A549 (cell line): ENCODE measurements at regions not wholly inside any gene's neighbourhood (a gene's known extent, or its start where the extent isn't known, plus 50 kb on each side); places are given as distances from the start of the nearest gene placed in this dataset.

Experiments used
- ATAC-seq, 2 experiments: fragments of 200-7000 bp in 1 of 2; fragments of >200 bp in 1 of 2; cut with Nextera tagmentation in 1 of 2; cut with Tn5 transposase in 1 of 2; 3 replicates each; pipeline versions ENCODE4 v1.8.0 to v1.9.1; 2018 to 2020; ENCODE audit warnings: mild to moderate bottlenecking in 1 of 2, moderate library complexity in 1 of 2
- CTCF ChIA-PET: fragments of 300-600 bp; sonication (Branson Sonifier 250); formaldehyde crosslinking; extraction: SDS; loops from one replicate; lab custom pipeline; 2021; ENCODE audit warnings: antibody characterized with exemption, inconsistent platforms; lab: Yijun Ruan, JAX
- POLR2A ChIA-PET: fragments of 350-600 bp; formaldehyde crosslinking; extraction: SDS; loops from one replicate; lab custom pipeline; 2021; ENCODE audit warnings: antibody characterized with exemption, inconsistent platforms; lab: Yijun Ruan, JAX
- DNase-seq, 2 experiments: peaks; one replicate each; pipeline versions ENCODE4 v3.0.0 to v3.0.0-alpha.2; 2011 to 2016; ENCODE audit warnings: low read depth in 1 of 2, low spot score in 1 of 2
- FAIRE-seq: peaks from 2 replicates; lab custom pipeline; 2011; peaks lifted over from hg19 to GRCh38; lab: Jason Lieb, UNC
- H3K27ac ChIP-seq, 2 experiments: fragments of >200 bp; sonication (Bioruptor Twin); formaldehyde crosslinking; 3 replicates each; pipeline ENCODE4 v1.5.1; 2016 to 2017
- H3K4me1 ChIP-seq: fragments of >200 bp; sonication (Bioruptor Twin); formaldehyde crosslinking; 3 replicates; pipeline ENCODE4 v1.6.1; 2016
- H3K4me2 ChIP-seq: fragments of >200 bp; sonication (Bioruptor Twin); formaldehyde crosslinking; 3 replicates; pipeline ENCODE4 v1.6.1; 2016
- H3K4me3 ChIP-seq: fragments of >200 bp; sonication (Bioruptor Twin); formaldehyde crosslinking; 3 replicates; pipeline ENCODE4 v1.5.1; 2016
- H3K9me3 ChIP-seq: fragments of >200 bp; sonication (Bioruptor Twin); formaldehyde crosslinking; 3 replicates; pipeline ENCODE4 v1.6.1; 2016
- BHLHE40 ChIP-seq: IDR thresholded peaks from 2 replicates; pipeline ENCODE4 v1.6.1; 2012; ENCODE audit warnings: low read depth, low read length, inconsistent platforms
- CBX2 ChIP-seq: fragments of 200-600 bp; sonication (generic); IDR thresholded peaks from 2 replicates; pipeline ENCODE4 v1.6.1; 2016; ENCODE audit warnings: low read depth, mild to moderate bottlenecking, borderline replicate concordance
- CBX8 ChIP-seq: fragments of 200-600 bp; sonication (generic); IDR thresholded peaks from 2 replicates; pipeline ENCODE4 v1.6.1; 2016
- CEBPB ChIP-seq, 2 experiments: fragments of >200 bp in 1 of 2; sonication (Bioruptor Twin) in 1 of 2; formaldehyde crosslinking in 1 of 2; IDR thresholded peaks; 2 replicates each; pipeline ENCODE4 v1.6.1; 2012 to 2016
- CHD4 ChIP-seq: fragments of 200-600 bp; sonication (generic); IDR thresholded peaks from 2 replicates; pipeline ENCODE4 v1.6.1; 2016; ENCODE audit warnings: antibody characterized with exemption, mild to moderate bottlenecking, borderline replicate concordance
- EHF ChIP-seq: fragments of 250-450 bp; sonication (Bioruptor Pico); IDR thresholded peaks from 2 replicates; pipeline ENCODE4 v1.5.0; 2020; ENCODE audit warnings: mild to moderate bottlenecking
- FOSB ChIP-seq: fragments of 250-450 bp; sonication (Bioruptor Pico); IDR thresholded peaks from 2 replicates; pipeline ENCODE4 v1.5.0; 2020; ENCODE audit warnings: mild to moderate bottlenecking, moderate library complexity
- GATA3 ChIP-seq: IDR thresholded peaks from 2 replicates; pipeline ENCODE4 v1.6.1; 2012; ENCODE audit warnings: borderline replicate concordance
- HDAC2 ChIP-seq: fragments of 200-600 bp; sonication (generic); IDR thresholded peaks from 2 replicates; pipeline ENCODE4 v1.6.1; 2016
- HOXA7 ChIP-seq: fragments of 250-450 bp; sonication (Bioruptor Pico); IDR thresholded peaks from 2 replicates; pipeline ENCODE4 v1.5.0; 2020; ENCODE audit warnings: mild to moderate bottlenecking, moderate library complexity
- HOXB13 ChIP-seq: fragments of 250-450 bp; sonication (Bioruptor Pico); IDR thresholded peaks from 2 replicates; pipeline ENCODE4 v1.5.0; 2020; ENCODE audit warnings: low read depth, mild to moderate bottlenecking, moderate library complexity
- JUN ChIP-seq, 2 experiments: fragments of >200 bp; sonication (Bioruptor Twin); formaldehyde crosslinking; IDR thresholded peaks; 2 replicates in 1 of 2; 3 replicates in 1 of 2; pipeline ENCODE4 v1.6.1; 2016 to 2017
- KDM1A ChIP-seq: fragments of 200-600 bp; sonication (generic); IDR thresholded peaks from 2 replicates; pipeline ENCODE4 v1.6.1; 2016; ENCODE audit warnings: low read depth, mild to moderate bottlenecking
- KDM5A ChIP-seq: fragments of 200-600 bp; sonication (generic); IDR thresholded peaks from 2 replicates; pipeline ENCODE4 v1.6.1; 2016; ENCODE audit warnings: antibody characterized with exemption, mild to moderate bottlenecking
- MAZ ChIP-seq: fragments of 150-350 bp; IDR thresholded peaks from 2 replicates; pipeline ENCODE4 v1.6.1; 2014; ENCODE audit warnings: antibody characterized with exemption, low read depth, low read length, borderline replicate concordance
- MYC ChIP-seq: IDR thresholded peaks from 2 replicates; pipeline ENCODE4 v1.6.1; 2012; ENCODE audit warnings: mild to moderate bottlenecking, inconsistent platforms, low read length, improper control_type of control experiment, borderline replicate concordance
- NPAS2 ChIP-seq: fragments of 250-450 bp; sonication (Bioruptor Pico); IDR thresholded peaks from 2 replicates; pipeline ENCODE4 v1.8.0; 2022; ENCODE audit warnings: mild to moderate bottlenecking, moderate library complexity, borderline replicate concordance
- POLR2AphosphoS2 ChIP-seq: conservative IDR thresholded peaks from 2 replicates; pipeline ENCODE4 v1.6.1; 2012; ENCODE audit warnings: low read length, improper control_type of control experiment, inconsistent platforms
- RCOR1 ChIP-seq: fragments of 150-350 bp; IDR thresholded peaks from 2 replicates; pipeline ENCODE4 v1.6.1; 2014; ENCODE audit warnings: antibody characterized with exemption, low read length, low read depth
- TP53 ChIP-seq: fragments of 250-450 bp; sonication (Bioruptor Pico); IDR thresholded peaks from 2 replicates; pipeline ENCODE4 v1.5.0; 2021; ENCODE audit warnings: mild to moderate bottlenecking, moderate library complexity
- ZC3H11A ChIP-seq: fragments of 450-650 bp; IDR thresholded peaks from 2 replicates; pipeline ENCODE4 v1.6.1; 2014; ENCODE audit warnings: antibody characterized with exemption, mild to moderate bottlenecking
- ZNF302 ChIP-seq: fragments of 250-450 bp; sonication (Bioruptor Pico); IDR thresholded peaks from 2 replicates; pipeline ENCODE4 v1.9.0; 2021; ENCODE audit warnings: inconsistent platforms, mild to moderate bottlenecking, moderate library complexity
- WGBS: methylation state at CpG from one replicate; pipeline ENCODE4 v1.1.6; 2017; ENCODE audit errors: missing lambda C conversion rate; 5-methylcytosine and 5-hydroxymethylcytosine counted together
- TF ChIP-seq, protein P1 (sequence below): IDR thresholded peaks from 2 replicates; pipeline ENCODE4 v1.6.1; 2012; ENCODE audit warnings: low read depth, borderline replicate concordance
- TF ChIP-seq, protein P2 (sequence below): IDR thresholded peaks from 2 replicates; pipeline ENCODE4 v1.6.1; 2012
- TF ChIP-seq, protein P3 (sequence below): fragments of 200-600 bp; sonication (generic); IDR thresholded peaks from 2 replicates; pipeline ENCODE4 v1.6.1; 2016; ENCODE audit warnings: antibody characterized with exemption, mild to moderate bottlenecking, moderate library complexity
- TF ChIP-seq, protein P4 (sequence below): fragments of >200 bp; sonication (Bioruptor Twin); formaldehyde crosslinking; IDR thresholded peaks from 3 replicates; pipeline ENCODE4 v1.6.1; 2016

DNA sequence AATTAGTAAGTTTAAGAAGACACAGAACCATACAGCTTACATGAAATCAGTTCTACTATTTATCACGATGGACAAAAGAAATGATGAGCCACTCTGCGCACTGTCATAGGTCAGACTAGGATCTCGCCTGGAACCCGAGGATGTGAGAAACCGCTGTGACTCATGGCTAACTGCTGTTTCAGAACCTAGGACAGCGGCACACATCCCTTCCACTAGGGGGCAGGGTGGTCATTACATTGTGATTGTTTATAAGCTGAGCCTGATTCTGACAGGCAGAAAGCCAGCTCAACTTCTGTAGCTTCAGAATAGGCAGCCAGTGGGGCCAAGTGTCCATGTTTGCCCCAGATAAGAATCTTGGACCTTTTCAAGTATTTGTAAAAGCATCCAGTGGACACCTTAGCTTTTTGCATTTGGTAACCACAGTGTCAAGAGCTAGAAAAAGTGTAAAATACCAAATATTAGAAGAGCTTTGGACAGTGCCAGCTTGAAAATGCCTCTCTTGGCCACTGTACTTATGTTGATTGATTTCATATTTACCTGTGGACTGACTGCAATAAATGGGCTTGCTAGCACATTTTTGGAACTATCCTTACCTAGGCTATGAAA is 115.8 kb downstream of the KBTBD8 start (continued):
- TF ChIP-seq, protein P1, sequence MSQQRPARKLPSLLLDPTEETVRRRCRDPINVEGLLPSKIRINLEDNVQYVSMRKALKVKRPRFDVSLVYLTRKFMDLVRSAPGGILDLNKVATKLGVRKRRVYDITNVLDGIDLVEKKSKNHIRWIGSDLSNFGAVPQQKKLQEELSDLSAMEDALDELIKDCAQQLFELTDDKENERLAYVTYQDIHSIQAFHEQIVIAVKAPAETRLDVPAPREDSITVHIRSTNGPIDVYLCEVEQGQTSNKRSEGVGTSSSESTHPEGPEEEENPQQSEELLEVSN: no peak
- TF ChIP-seq RCOR1 (no peak), MAZ (no peak), KDM5A (no peak)

DNA sequence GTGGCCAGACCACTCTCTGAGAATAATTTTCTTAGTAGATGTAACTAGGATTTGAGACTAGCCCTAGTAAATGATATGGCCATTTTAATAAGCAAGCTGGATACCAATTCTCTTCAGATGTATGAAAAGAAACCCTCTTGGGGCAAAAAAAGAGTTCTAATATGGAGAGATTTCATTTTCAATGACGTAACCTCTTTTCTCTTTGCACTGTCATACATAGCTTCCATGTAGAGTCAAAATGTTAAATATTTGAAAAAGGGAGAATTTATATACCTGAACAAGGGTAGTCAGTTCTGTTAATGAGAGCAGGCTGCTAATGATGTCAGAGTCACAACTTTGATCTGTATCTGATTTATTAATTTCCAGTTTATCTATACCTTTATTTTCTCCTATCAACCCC is 120.0 kb downstream of the KBTBD8 start:
- Histone ChIP-seq H3K4me3 (no peak overlapping the region), H3K9me3 (no peaks in the 10 kb centered on the region), H3K4me1 (no peaks in the 10 kb centered on the region), H3K4me2 (no peak overlapping the region), H3K27ac (no peak overlapping the region)
- ATAC-seq (no peak), DNase-seq (no peak), FAIRE-seq (no peak)
- WGBS: 31% methylated on average over 1 of the region's 1 CpG
- ChIA-PET CTCF (interaction anchor here (1.0 kb wide), 1 partner anchor 1760 kb away, joined by 3 read pairs; no protein-coding TSS in a partner anchor), POLR2A (no interaction called here)
- TF ChIP-seq KDM1A: no peak
- TF ChIP-seq HOXB13 (CRISPR knock-in tag): no peak
- no peak for TF ChIP-seq CEBPB (IDR thresholded peaks at IDR 0.05)
- TF ChIP-seq RCOR1: no peak
- TF ChIP-seq, protein P2, sequence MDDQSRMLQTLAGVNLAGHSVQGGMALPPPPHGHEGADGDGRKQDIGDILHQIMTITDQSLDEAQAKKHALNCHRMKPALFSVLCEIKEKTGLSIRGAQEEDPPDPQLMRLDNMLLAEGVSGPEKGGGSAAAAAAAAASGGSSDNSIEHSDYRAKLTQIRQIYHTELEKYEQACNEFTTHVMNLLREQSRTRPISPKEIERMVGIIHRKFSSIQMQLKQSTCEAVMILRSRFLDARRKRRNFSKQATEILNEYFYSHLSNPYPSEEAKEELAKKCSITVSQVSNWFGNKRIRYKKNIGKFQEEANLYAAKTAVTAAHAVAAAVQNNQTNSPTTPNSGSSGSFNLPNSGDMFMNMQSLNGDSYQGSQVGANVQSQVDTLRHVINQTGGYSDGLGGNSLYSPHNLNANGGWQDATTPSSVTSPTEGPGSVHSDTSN: no peak
- no peak for TF ChIP-seq ZNF302
- TF ChIP-seq, protein P3, sequence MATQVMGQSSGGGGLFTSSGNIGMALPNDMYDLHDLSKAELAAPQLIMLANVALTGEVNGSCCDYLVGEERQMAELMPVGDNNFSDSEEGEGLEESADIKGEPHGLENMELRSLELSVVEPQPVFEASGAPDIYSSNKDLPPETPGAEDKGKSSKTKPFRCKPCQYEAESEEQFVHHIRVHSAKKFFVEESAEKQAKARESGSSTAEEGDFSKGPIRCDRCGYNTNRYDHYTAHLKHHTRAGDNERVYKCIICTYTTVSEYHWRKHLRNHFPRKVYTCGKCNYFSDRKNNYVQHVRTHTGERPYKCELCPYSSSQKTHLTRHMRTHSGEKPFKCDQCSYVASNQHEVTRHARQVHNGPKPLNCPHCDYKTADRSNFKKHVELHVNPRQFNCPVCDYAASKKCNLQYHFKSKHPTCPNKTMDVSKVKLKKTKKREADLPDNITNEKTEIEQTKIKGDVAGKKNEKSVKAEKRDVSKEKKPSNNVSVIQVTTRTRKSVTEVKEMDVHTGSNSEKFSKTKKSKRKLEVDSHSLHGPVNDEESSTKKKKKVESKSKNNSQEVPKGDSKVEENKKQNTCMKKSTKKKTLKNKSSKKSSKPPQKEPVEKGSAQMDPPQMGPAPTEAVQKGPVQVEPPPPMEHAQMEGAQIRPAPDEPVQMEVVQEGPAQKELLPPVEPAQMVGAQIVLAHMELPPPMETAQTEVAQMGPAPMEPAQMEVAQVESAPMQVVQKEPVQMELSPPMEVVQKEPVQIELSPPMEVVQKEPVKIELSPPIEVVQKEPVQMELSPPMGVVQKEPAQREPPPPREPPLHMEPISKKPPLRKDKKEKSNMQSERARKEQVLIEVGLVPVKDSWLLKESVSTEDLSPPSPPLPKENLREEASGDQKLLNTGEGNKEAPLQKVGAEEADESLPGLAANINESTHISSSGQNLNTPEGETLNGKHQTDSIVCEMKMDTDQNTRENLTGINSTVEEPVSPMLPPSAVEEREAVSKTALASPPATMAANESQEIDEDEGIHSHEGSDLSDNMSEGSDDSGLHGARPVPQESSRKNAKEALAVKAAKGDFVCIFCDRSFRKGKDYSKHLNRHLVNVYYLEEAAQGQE: no peak
- TF ChIP-seq HDAC2: no peak
- TF ChIP-seq CBX8: no peak
- no peak for TF ChIP-seq POLR2AphosphoS2
- TF ChIP-seq CBX2: no peak
- no peak for TF ChIP-seq MYC
- no peak for TF ChIP-seq KDM5A
- TF ChIP-seq ZC3H11A: no peak
- TF ChIP-seq FOSB: no peak

DNA sequence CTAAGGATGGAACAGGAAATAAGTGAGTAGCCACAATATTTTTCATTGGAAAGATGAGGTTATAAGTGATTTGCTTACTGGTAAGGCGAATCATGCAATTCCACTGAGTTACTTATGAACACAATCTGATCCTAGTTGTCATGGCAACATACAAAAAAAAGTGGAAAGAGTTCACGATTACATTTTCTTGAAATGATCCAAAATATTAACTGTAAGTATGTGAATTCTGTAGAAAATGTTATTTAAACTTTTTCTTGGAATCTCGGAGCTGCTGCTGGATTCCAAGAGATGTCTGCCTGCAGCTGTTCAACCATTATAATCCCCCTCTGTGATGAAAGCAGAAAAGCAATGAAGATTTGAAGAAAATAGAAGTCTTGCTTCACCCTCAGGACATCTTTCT is 120.5 kb downstream of the KBTBD8 start:
- POLR2A ChIA-PET: no interaction called here
- Histone ChIP-seq H3K4me1 (no peaks in the 10 kb centered on the region), H3K27ac (no peak overlapping the region), H3K4me2 (no peak overlapping the region), H3K9me3 (no peaks in the 10 kb centered on the region), H3K4me3 (no peak overlapping the region)
- CTCF ChIA-PET: interaction anchor here (1.0 kb wide), 1 partner anchor 1759 kb away, joined by 3 read pairs; no protein-coding TSS in a partner anchor
- WGBS: 3% methylated on average over 3 of the region's 3 CpGs
- DNase-seq: no peak
- FAIRE-seq: no peak
- no peak for TF ChIP-seq TP53 (CRISPR knock-in tag)
- TF ChIP-seq CBX8: no peak
- TF ChIP-seq CHD4: no peak
- TF ChIP-seq MYC: no peak
- TF ChIP-seq JUN (IDR thresholded peaks at IDR 0.05): no peak
- no peak for TF ChIP-seq NPAS2 (CRISPR knock-in tag)
- TF ChIP-seq GATA3: no peak
- no peak for TF ChIP-seq BHLHE40
- no peak for TF ChIP-seq EHF (CRISPR knock-in tag)
- TF ChIP-seq, protein P4, sequence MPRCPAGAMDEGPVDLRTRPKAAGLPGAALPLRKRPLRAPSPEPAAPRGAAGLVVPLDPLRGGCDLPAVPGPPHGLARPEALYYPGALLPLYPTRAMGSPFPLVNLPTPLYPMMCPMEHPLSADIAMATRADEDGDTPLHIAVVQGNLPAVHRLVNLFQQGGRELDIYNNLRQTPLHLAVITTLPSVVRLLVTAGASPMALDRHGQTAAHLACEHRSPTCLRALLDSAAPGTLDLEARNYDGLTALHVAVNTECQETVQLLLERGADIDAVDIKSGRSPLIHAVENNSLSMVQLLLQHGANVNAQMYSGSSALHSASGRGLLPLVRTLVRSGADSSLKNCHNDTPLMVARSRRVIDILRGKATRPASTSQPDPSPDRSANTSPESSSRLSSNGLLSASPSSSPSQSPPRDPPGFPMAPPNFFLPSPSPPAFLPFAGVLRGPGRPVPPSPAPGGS: no peak
- TF ChIP-seq HOXA7: no peak
- no peak for TF ChIP-seq POLR2AphosphoS2
- ATAC-seq: no peak
